HEK293 (cell line): ENCODE measurements at regions not wholly inside any gene's neighbourhood (a gene's known extent, or its start where the extent isn't known, plus 50 kb on each side); places are given as distances from the start of the nearest gene placed in this dataset.

ENCODE experiments used
- ATF2 ChIP-seq: fragments of 450-650 bp; formaldehyde crosslinking; IDR thresholded peaks from 2 replicates; pipeline ENCODE4 v1.5.1; 2016; ENCODE audit warnings: missing biosample characterization, missing genetic modification characterization, low read depth
- CTCF ChIP-seq: fragments of 450-650 bp; formaldehyde crosslinking; IDR thresholded peaks from 2 replicates; pipeline ENCODE4 v1.5.1; 2016; ENCODE audit warnings: missing biosample characterization, missing genetic modification characterization
- REST ChIP-seq: fragments of 450-650 bp; formaldehyde crosslinking; IDR thresholded peaks from 2 replicates; pipeline ENCODE4 v1.5.1; 2016; ENCODE audit warnings: missing biosample characterization, missing genetic modification characterization
- ZNF521 ChIP-seq: fragments of 450-650 bp; formaldehyde crosslinking; IDR thresholded peaks from 2 replicates; pipeline ENCODE4 v1.5.1; 2017; ENCODE audit warnings: missing biosample characterization, mild to moderate bottlenecking, missing genetic modification characterization

- TF ChIP-seq ZNF521 (no peak), CTCF (tag by site-specific recombination) (no peak), REST (no peak), ATF2 (no peak)
These were observed 218.5 kb upstream of the RPL38 start for GRCh38 chr17:73984941-73985340.
